ENCODE measurements at regions not wholly inside any gene's neighbourhood (a gene's known extent, or its start where the extent isn't known, plus 50 kb on each side); places are given as distances from the start of the nearest gene placed in this dataset.

GRCh38 chr11:110968348-110969062, 256.3 kb upstream of the ARHGAP20 start:
- ATAC-seq = no peak
- intact Hi-C loops (cut with DNase I) = no loop called here
- no peak for DNase-seq (ENCODE audit: low spot score)

- ATAC-seq = no peak
- intact Hi-C loops (cut with DNase I) = no loop called here
- DNase-seq (ENCODE audit: low spot score) = no peak
Measured at GRCh38 chr11:110966131-110966530, 253.9 kb upstream of the ARHGAP20 start.

GRCh38 chr11:110962921-110963320, 250.7 kb upstream of the ARHGAP20 start:
- intact Hi-C loops (cut with DNase I) = no loop called here
- no peak for ATAC-seq
- no peak for DNase-seq (ENCODE audit: low spot score)

GRCh38 chr11:110960167-110960566, 247.9 kb upstream of the ARHGAP20 start:
- intact Hi-C loops (cut with DNase I) = no loop called here
- no peak for DNase-seq (ENCODE audit: low spot score)
- no peak for ATAC-seq

GRCh38 chr11:110958216-110958615, 246.0 kb upstream of the ARHGAP20 start:
- DNase-seq (ENCODE audit: low spot score) = no peak
- ATAC-seq = no peak
- intact Hi-C loops (cut with DNase I) = no loop called here

DNA sequence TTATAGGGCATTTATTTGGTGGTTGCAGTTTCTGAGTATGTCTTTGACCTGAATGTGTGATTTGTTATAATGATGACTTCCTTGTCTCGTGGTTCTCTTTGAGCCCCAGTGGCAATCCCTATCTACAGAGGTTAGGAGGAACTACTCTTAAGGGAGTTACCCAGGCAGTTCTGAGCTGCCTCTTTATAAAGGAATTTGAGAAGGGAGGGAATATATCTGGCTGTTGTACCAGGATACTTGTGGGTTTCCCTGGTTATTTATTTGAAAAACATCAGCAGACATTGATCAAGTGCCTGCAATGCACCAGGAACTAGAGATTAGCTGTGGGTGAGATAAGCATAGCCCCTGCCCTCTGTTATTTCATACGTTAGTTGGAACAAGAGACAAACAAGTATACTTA, 243.5 kb upstream of the ARHGAP20 start:
- DNase-seq (ENCODE audit: low spot score) (no peak), ATAC-seq (no peak)
- intact Hi-C loops (cut with DNase I) = no loop called here

GRCh38 chr11:110951950-110952503, 239.8 kb upstream of the ARHGAP20 start:
- intact Hi-C loops (cut with DNase I) = no loop called here
- DNase-seq (ENCODE audit: low spot score) = no peak
- ATAC-seq = peak; percentile 67

- ATAC-seq = no peak
- no peak for DNase-seq (ENCODE audit: low spot score)
- intact Hi-C loops (cut with DNase I) = no loop called here
Measured at GRCh38 chr11:110951037-110951949, 239.1 kb upstream of the ARHGAP20 start.

GRCh38 chr11:110948112-110948511, 235.9 kb upstream of the ARHGAP20 start:
- intact Hi-C loops (cut with DNase I) = no loop called here
- no peak for DNase-seq (ENCODE audit: low spot score)
- ATAC-seq = peak; percentile 91

GRCh38 chr11:110947096-110947495, 234.9 kb upstream of the ARHGAP20 start:
- ATAC-seq = peak; percentile 20
- intact Hi-C loops (cut with DNase I) = no loop called here

DNA sequence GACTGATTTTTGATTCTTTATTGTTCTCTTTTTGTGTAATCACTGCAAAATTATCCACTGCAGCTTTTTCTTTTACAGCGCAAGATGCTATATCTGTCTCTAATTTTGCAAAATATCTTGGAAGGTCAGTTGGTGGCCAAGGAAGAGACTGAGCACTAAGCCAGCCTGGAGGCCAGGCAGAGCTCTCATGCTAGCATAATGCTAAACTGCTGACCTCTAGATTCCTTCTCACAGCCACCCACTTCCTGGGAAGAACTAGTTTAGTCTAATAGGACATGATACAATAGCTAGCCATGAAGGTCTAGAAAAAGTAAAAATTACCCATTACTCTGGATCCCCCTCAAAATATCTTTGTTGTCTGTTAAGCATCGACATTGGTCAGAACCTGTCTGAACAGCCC, 227.2 kb upstream of the ARHGAP20 start:
- intact Hi-C loops (cut with DNase I) = no loop called here
- ATAC-seq (peak; percentile 22), DNase-seq (ENCODE audit: low spot score) (no peak)

More at GRCh38 chr11:110947096-110947495, 234.9 kb upstream of the ARHGAP20 start:
- DNase-seq (ENCODE audit: low spot score) = no peak

GRCh38 chr11:110935018-110935640, 222.9 kb upstream of the ARHGAP20 start:
- intact Hi-C loops (cut with DNase I) = no loop called here
- ATAC-seq = no peak
- no peak for DNase-seq (ENCODE audit: low spot score)

GRCh38 chr11:110929129-110929528, 216.9 kb upstream of the ARHGAP20 start:
- intact Hi-C loops (cut with DNase I) = no loop called here
- ATAC-seq (no peak), DNase-seq (ENCODE audit: low spot score) (no peak)

DNA sequence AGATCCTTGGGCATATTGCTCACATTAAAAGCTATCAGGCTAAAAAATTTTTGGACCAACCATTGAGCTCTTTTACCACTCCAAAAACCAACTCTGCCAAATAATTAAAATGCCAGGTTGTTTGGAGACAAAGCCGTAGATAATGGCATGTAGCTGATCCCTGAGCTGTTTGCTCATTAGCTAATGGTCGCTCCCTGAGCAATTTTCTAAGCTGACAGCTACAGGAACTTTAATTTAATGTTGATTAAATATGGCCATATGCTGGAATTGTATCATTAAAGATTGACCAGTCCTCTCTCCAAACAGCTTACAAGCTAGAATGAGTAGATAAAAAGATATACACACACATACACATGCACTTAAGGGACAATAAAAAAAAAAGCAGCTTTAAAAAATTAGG, 216.2 kb upstream of the ARHGAP20 start:
- intact Hi-C loops (cut with DNase I) = no loop called here
- DNase-seq (ENCODE audit: low spot score) (no peak), ATAC-seq (no peak)

- ATAC-seq (peak; percentile 61), DNase-seq (ENCODE audit: low spot score) (peak; percentile 56)
- intact Hi-C loops (cut with DNase I) = no loop called here
Measured at GRCh38 chr11:110921742-110922521, 209.7 kb upstream of the ARHGAP20 start.

- intact Hi-C loops (cut with DNase I) = no loop called here
- ATAC-seq (peak; percentile 46), DNase-seq (ENCODE audit: low spot score) (no peak)
Measured at GRCh38 chr11:110919241-110919922, 207.1 kb upstream of the ARHGAP20 start.

DNA sequence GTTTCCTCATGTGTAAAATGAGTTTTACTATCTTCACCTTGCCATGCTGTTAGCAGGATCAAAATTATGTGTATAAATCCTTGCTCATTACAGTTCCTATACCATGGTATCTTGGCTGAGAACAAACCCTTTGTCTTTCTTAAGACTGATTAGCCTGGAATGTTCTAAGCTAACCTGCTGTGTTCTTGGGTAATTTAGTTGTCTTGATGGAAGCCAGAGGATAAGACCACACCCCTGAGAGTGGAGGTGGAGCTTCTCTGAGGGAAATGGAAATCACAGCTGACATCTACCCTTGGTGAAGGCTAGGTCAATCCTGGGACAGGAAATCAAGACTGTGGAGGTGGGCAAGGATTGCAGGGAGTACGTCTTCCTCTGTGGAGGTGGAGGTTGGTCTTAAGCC, 206.1 kb upstream of the ARHGAP20 start:
- no peak for DNase-seq (ENCODE audit: low spot score)
- intact Hi-C loops (cut with DNase I) = no loop called here
- ATAC-seq = no peak

GRCh38 chr11:110912437-110912836, 200.2 kb upstream of the ARHGAP20 start:
- intact Hi-C loops (cut with DNase I) = no loop called here

More at GRCh38 chr11:110912437-110912836, 200.2 kb upstream of the ARHGAP20 start:
- DNase-seq (ENCODE audit: low spot score) = no peak
- ATAC-seq = peak; percentile 75
